ENCODE measurements at regions not wholly inside any gene's neighbourhood (a gene's known extent, or its start where the extent isn't known, plus 50 kb on each side); places are given as distances from the start of the nearest gene placed in this dataset.

GRCh38 chr18:71807586-71807985 lies 736.6 kb downstream of the CBLN2 start:
- no peak overlapping the region for H3K9ac ChIP-seq (ENCODE audit: low read length in 2 of 2)
- no peaks in the 10 kb centered on the region for H3K4me1 ChIP-seq (ENCODE audit: control insufficient read depth, insufficient read depth, low read length)
- no peaks in the 10 kb centered on the region for H3K27me3 ChIP-seq (ENCODE audit: control insufficient read depth in 1 of 2, insufficient read depth in 2 of 2, low read length in 2 of 2)
- no peak overlapping the region for H3K4me3 ChIP-seq (ENCODE audit: low read length in 2 of 2)
- H3K36me3 ChIP-seq (ENCODE audit: control insufficient read depth in 2 of 2, insufficient read depth in 2 of 2, low read length in 2 of 2), result no peaks in the 10 kb centered on the region
- peaks cover 0 to 4% of the 10 kb centered on the region in 2 donors for H3K9me3 ChIP-seq (ENCODE audit: control insufficient read depth in 2 of 2, low read length in 2 of 2)
- H3K27ac ChIP-seq (ENCODE audit: low read length), result no peak overlapping the region

GRCh38 chr18:71798986-71799673 lies 745.0 kb downstream of the CBLN2 start:
- H3K4me1 ChIP-seq (ENCODE audit: control insufficient read depth, insufficient read depth, low read length), result no peaks in the 10 kb centered on the region
- no peaks in the 10 kb centered on the region for H3K27me3 ChIP-seq (ENCODE audit: control insufficient read depth in 1 of 2, insufficient read depth in 2 of 2, low read length in 2 of 2)
- no peaks in the 10 kb centered on the region for H3K36me3 ChIP-seq (ENCODE audit: control insufficient read depth in 2 of 2, insufficient read depth in 2 of 2, low read length in 2 of 2)
- no peak overlapping the region for H3K27ac ChIP-seq (ENCODE audit: low read length)
- H3K9ac ChIP-seq (ENCODE audit: low read length in 2 of 2), result no peak overlapping the region
- no peaks in the 10 kb centered on the region for H3K9me3 ChIP-seq (ENCODE audit: control insufficient read depth in 2 of 2, low read length in 2 of 2)
- no peak overlapping the region for H3K4me3 ChIP-seq (ENCODE audit: low read length in 2 of 2)

- Histone ChIP-seq H3K4me3 (ENCODE audit: low read length in 2 of 2) (no peak overlapping the region), H3K4me1 (ENCODE audit: control insufficient read depth, insufficient read depth, low read length) (no peaks in the 10 kb centered on the region), H3K27me3 (ENCODE audit: control insufficient read depth in 1 of 2, insufficient read depth in 2 of 2, low read length in 2 of 2) (no peaks in the 10 kb centered on the region), H3K27ac (ENCODE audit: low read length) (no peak overlapping the region), H3K9ac (ENCODE audit: low read length in 2 of 2) (no peak overlapping the region), H3K9me3 (ENCODE audit: control insufficient read depth in 2 of 2, low read length in 2 of 2) (no peaks in the 10 kb centered on the region), H3K36me3 (ENCODE audit: control insufficient read depth in 2 of 2, insufficient read depth in 2 of 2, low read length in 2 of 2) (no peaks in the 10 kb centered on the region)
These were observed 746.6 kb downstream of the CBLN2 start for GRCh38 chr18:71797554-71797953.

GRCh38 chr18:71784777-71785176 lies 759.4 kb downstream of the CBLN2 start:
- Histone ChIP-seq H3K27me3 (ENCODE audit: control insufficient read depth in 1 of 2, insufficient read depth in 2 of 2, low read length in 2 of 2) (no peaks in the 10 kb centered on the region), H3K4me3 (ENCODE audit: low read length in 2 of 2) (no peak overlapping the region), H3K9ac (ENCODE audit: low read length in 2 of 2) (no peak overlapping the region), H3K36me3 (ENCODE audit: control insufficient read depth in 2 of 2, insufficient read depth in 2 of 2, low read length in 2 of 2) (no peaks in the 10 kb centered on the region), H3K27ac (ENCODE audit: low read length) (no peak overlapping the region), H3K9me3 (ENCODE audit: control insufficient read depth in 2 of 2, low read length in 2 of 2) (no peaks in the 10 kb centered on the region), H3K4me1 (ENCODE audit: control insufficient read depth, insufficient read depth, low read length) (no peaks in the 10 kb centered on the region)

GRCh38 chr18:71760541-71760940 lies 783.6 kb downstream of the CBLN2 start:
- Histone ChIP-seq H3K9ac (ENCODE audit: low read length in 2 of 2) (no peak overlapping the region), H3K4me1 (ENCODE audit: control insufficient read depth, insufficient read depth, low read length) (no peaks in the 10 kb centered on the region), H3K9me3 (ENCODE audit: control insufficient read depth in 2 of 2, low read length in 2 of 2) (peaks cover 0 to 4% of the 10 kb centered on the region in 2 donors), H3K27me3 (ENCODE audit: control insufficient read depth in 1 of 2, insufficient read depth in 2 of 2, low read length in 2 of 2) (no peaks in the 10 kb centered on the region), H3K4me3 (ENCODE audit: low read length in 2 of 2) (no peak overlapping the region), H3K36me3 (ENCODE audit: control insufficient read depth in 2 of 2, insufficient read depth in 2 of 2, low read length in 2 of 2) (no peaks in the 10 kb centered on the region), H3K27ac (ENCODE audit: low read length) (no peak overlapping the region)

GRCh38 chr18:71754246-71754645 lies 789.9 kb downstream of the CBLN2 start:
- Histone ChIP-seq H3K4me3 (ENCODE audit: low read length in 2 of 2) (no peak overlapping the region), H3K27ac (ENCODE audit: low read length) (no peak overlapping the region), H3K36me3 (ENCODE audit: control insufficient read depth in 2 of 2, insufficient read depth in 2 of 2, low read length in 2 of 2) (no peaks in the 10 kb centered on the region)

GRCh38 chr18:71743634-71744033 lies 800.5 kb downstream of the CBLN2 start:
- Histone ChIP-seq H3K27me3 (ENCODE audit: control insufficient read depth in 1 of 2, insufficient read depth in 2 of 2, low read length in 2 of 2) (no peaks in the 10 kb centered on the region), H3K4me1 (ENCODE audit: control insufficient read depth, insufficient read depth, low read length) (no peaks in the 10 kb centered on the region), H3K9ac (ENCODE audit: low read length in 2 of 2) (no peak overlapping the region), H3K4me3 (ENCODE audit: low read length in 2 of 2) (no peak overlapping the region), H3K27ac (ENCODE audit: low read length) (no peak overlapping the region), H3K9me3 (ENCODE audit: control insufficient read depth in 2 of 2, low read length in 2 of 2) (no peaks in the 10 kb centered on the region), H3K36me3 (ENCODE audit: control insufficient read depth in 2 of 2, insufficient read depth in 2 of 2, low read length in 2 of 2) (no peaks in the 10 kb centered on the region)

More at GRCh38 chr18:71754246-71754645, 789.9 kb downstream of the CBLN2 start:
- peaks cover 0 to 2% of the 10 kb centered on the region in 2 donors for H3K9me3 ChIP-seq (ENCODE audit: control insufficient read depth in 2 of 2, low read length in 2 of 2)
- H3K27me3 ChIP-seq (ENCODE audit: control insufficient read depth in 1 of 2, insufficient read depth in 2 of 2, low read length in 2 of 2), result no peaks in the 10 kb centered on the region
- H3K9ac ChIP-seq (ENCODE audit: low read length in 2 of 2), result no peak overlapping the region
- no peaks in the 10 kb centered on the region for H3K4me1 ChIP-seq (ENCODE audit: control insufficient read depth, insufficient read depth, low read length)

GRCh38 chr18:71729611-71730010 lies 814.5 kb downstream of the CBLN2 start:
- Histone ChIP-seq H3K9me3 (ENCODE audit: control insufficient read depth in 2 of 2, low read length in 2 of 2) (no peaks in the 10 kb centered on the region), H3K36me3 (ENCODE audit: control insufficient read depth in 2 of 2, insufficient read depth in 2 of 2, low read length in 2 of 2) (no peaks in the 10 kb centered on the region), H3K27ac (ENCODE audit: low read length) (no peak overlapping the region), H3K27me3 (ENCODE audit: control insufficient read depth in 1 of 2, insufficient read depth in 2 of 2, low read length in 2 of 2) (no peaks in the 10 kb centered on the region), H3K4me1 (ENCODE audit: control insufficient read depth, insufficient read depth, low read length) (no peaks in the 10 kb centered on the region), H3K9ac (ENCODE audit: low read length in 2 of 2) (no peak overlapping the region), H3K4me3 (ENCODE audit: low read length in 2 of 2) (no peak overlapping the region)

- Histone ChIP-seq H3K36me3 (ENCODE audit: control insufficient read depth in 2 of 2, insufficient read depth in 2 of 2, low read length in 2 of 2) (no peaks in the 10 kb centered on the region), H3K4me1 (ENCODE audit: control insufficient read depth, insufficient read depth, low read length) (no peaks in the 10 kb centered on the region)
These were observed 816.2 kb downstream of the CBLN2 start for GRCh38 chr18:71727909-71728308.

GRCh38 chr18:71725256-71725655 lies 818.9 kb downstream of the CBLN2 start:
- Histone ChIP-seq H3K27me3 (ENCODE audit: control insufficient read depth in 1 of 2, insufficient read depth in 2 of 2, low read length in 2 of 2) (no peaks in the 10 kb centered on the region), H3K36me3 (ENCODE audit: control insufficient read depth in 2 of 2, insufficient read depth in 2 of 2, low read length in 2 of 2) (no peaks in the 10 kb centered on the region), H3K9ac (ENCODE audit: low read length in 2 of 2) (no peak overlapping the region), H3K9me3 (ENCODE audit: control insufficient read depth in 2 of 2, low read length in 2 of 2) (no peaks in the 10 kb centered on the region), H3K4me3 (ENCODE audit: low read length in 2 of 2) (no peak overlapping the region), H3K27ac (ENCODE audit: low read length) (no peak overlapping the region), H3K4me1 (ENCODE audit: control insufficient read depth, insufficient read depth, low read length) (no peaks in the 10 kb centered on the region)

More at GRCh38 chr18:71727909-71728308, 816.2 kb downstream of the CBLN2 start:
- Histone ChIP-seq H3K9me3 (ENCODE audit: control insufficient read depth in 2 of 2, low read length in 2 of 2) (no peaks in the 10 kb centered on the region), H3K9ac (ENCODE audit: low read length in 2 of 2) (no peak overlapping the region), H3K27me3 (ENCODE audit: control insufficient read depth in 1 of 2, insufficient read depth in 2 of 2, low read length in 2 of 2) (no peaks in the 10 kb centered on the region), H3K27ac (ENCODE audit: low read length) (no peak overlapping the region), H3K4me3 (ENCODE audit: low read length in 2 of 2) (no peak overlapping the region)

GRCh38 chr18:71707985-71708500 lies 836.1 kb downstream of the CBLN2 start:
- Histone ChIP-seq H3K4me1 (ENCODE audit: control insufficient read depth, insufficient read depth, low read length) (no peaks in the 10 kb centered on the region), H3K9me3 (ENCODE audit: control insufficient read depth in 2 of 2, low read length in 2 of 2) (no peaks in the 10 kb centered on the region), H3K9ac (ENCODE audit: low read length in 2 of 2) (no peak overlapping the region), H3K36me3 (ENCODE audit: control insufficient read depth in 2 of 2, insufficient read depth in 2 of 2, low read length in 2 of 2) (no peaks in the 10 kb centered on the region), H3K27ac (ENCODE audit: low read length) (no peak overlapping the region), H3K4me3 (ENCODE audit: low read length in 2 of 2) (no peak overlapping the region), H3K27me3 (ENCODE audit: control insufficient read depth in 1 of 2, insufficient read depth in 2 of 2, low read length in 2 of 2) (no peaks in the 10 kb centered on the region)
